HCT116 (cell line): ENCODE measurements at regions not wholly inside any gene's neighbourhood (a gene's known extent, or its start where the extent isn't known, plus 50 kb on each side); places are given as distances from the start of the nearest gene placed in this dataset.

Experiments used
- ATAC-seq: fragments of 200-7000 bp; cut with Tn5 transposase; 2 replicates; pipeline ENCODE4 v1.9.1; 2020; ENCODE audit warnings: mild to moderate bottlenecking, moderate library complexity
- BruUV-seq: library from RNA; stranded (reverse); fragments of 400-500 nt; replicated peaks from 2 replicates; lab custom pipeline; 2021; lab: Mats Ljungman, UMichigan
- CTCF ChIA-PET: fragments of 300-600 bp; sonication (Branson Sonifier 250); formaldehyde crosslinking; loops from one replicate; lab custom pipeline; 2021; ENCODE audit warnings: antibody characterized with exemption; lab: Charles Lee
- POLR2A ChIA-PET: fragments of 300-600, 350-600 bp; sonication (Branson Sonifier 250); formaldehyde crosslinking; loops from one replicate; lab custom pipeline; 2021; ENCODE audit warnings: antibody characterized with exemption; lab: Charles Lee
- RAD21 ChIA-PET, 2 experiments: fragments of 300-600 bp; sonication (Branson Sonifier 250); formaldehyde crosslinking; loops; one replicate each; lab custom pipeline; 2023; ENCODE audit warnings: low total read pairs in 2 of 2; ENCODE audit not compliant: uncharacterized antibody in 2 of 2, unreplicated experiment in 2 of 2, low non-redundant PET in 1 of 2; lab: Charles Lee
- DNase-seq: peaks from one replicate; pipeline ENCODE4 v3.0.0-alpha.2; 2010; ENCODE audit warnings: low read depth, low spot score
- H2AFZ ChIP-seq: fragments of 200-600 bp; shearing (Covaris generic), sonication (generic); 2 replicates; pipeline ENCODE4 v1.6.1; 2017; ENCODE audit warnings: low read depth, mixed run types, mixed read lengths, antibody characterized with exemption, low read length; ENCODE audit not compliant: poor library complexity, severe bottlenecking
- H3K27ac ChIP-seq: 2 replicates; pipeline ENCODE4 v1.5.1; 2012; ENCODE audit warnings: low read depth, low read length
- H3K27me3 ChIP-seq: fragments of 200-600 bp; sonication (generic); 2 replicates; pipeline ENCODE4 v1.6.1; 2016; ENCODE audit warnings: mixed run types, low read length, mixed read lengths; ENCODE audit not compliant: insufficient read depth
- H3K36me3 ChIP-seq, 2 experiments: fragments of 200-500 bp in 1 of 2; fragments of 200-600 bp in 1 of 2; sonication (Bioruptor generic) in 1 of 2; sonication (generic) in 1 of 2; 2 replicates each; pipeline versions ENCODE4 v1.5.1 to v1.6.1; 2014 to 2016; ENCODE audit warnings: low read length in 2 of 2, inconsistent platforms in 1 of 2, mixed read lengths in 1 of 2, mixed run types in 1 of 2; ENCODE audit not compliant: insufficient read depth in 2 of 2, control insufficient read depth in 1 of 2
- H3K4me1 ChIP-seq, 2 experiments: fragments of 200-600 bp in 1 of 2; sonication (generic) in 1 of 2; 2 replicates each; pipeline versions ENCODE4 v1.5.1 to v1.6.1; 2012 to 2017; ENCODE audit warnings: low read length in 2 of 2, inconsistent platforms in 1 of 2, mild to moderate bottlenecking in 1 of 2, mixed read lengths in 1 of 2, mixed run types in 1 of 2, moderate library complexity in 1 of 2; ENCODE audit not compliant: insufficient read depth in 2 of 2, control insufficient read depth in 1 of 2
- H3K4me2 ChIP-seq: fragments of 200-600 bp; sonication (generic); 2 replicates; pipeline ENCODE4 v1.6.1; 2017; ENCODE audit warnings: mixed run types, low read length, mixed read lengths
- H3K4me3 ChIP-seq, 2 experiments: fragments of 200-600 bp in 1 of 2; sonication (generic) in 1 of 2; replicated peaks in 1 of 2; 2 replicates each; pipeline ENCODE4 v1.5.1; 2011 to 2016; ENCODE audit warnings: low read length in 2 of 2, control low read depth in 1 of 2, low read depth in 1 of 2, mild to moderate bottlenecking in 1 of 2, mixed read lengths in 1 of 2, mixed run types in 1 of 2
- H3K79me2 ChIP-seq: fragments of 200-600 bp; sonication (generic); 2 replicates; pipeline ENCODE4 v1.6.1; 2017; ENCODE audit warnings: mild to moderate bottlenecking, mixed run types, low read length, moderate library complexity, mixed read lengths; ENCODE audit not compliant: insufficient read depth
- H3K9ac ChIP-seq: fragments of 200-600 bp; sonication (generic); 2 replicates; pipeline ENCODE4 v1.6.1; 2016; ENCODE audit warnings: low read length, mixed read lengths
- H3K9me2 ChIP-seq: fragments of 200-600 bp; sonication (generic), shearing (Covaris generic); 2 replicates; pipeline ENCODE4 v1.6.1; 2017; ENCODE audit warnings: mixed run types, mild to moderate bottlenecking, moderate library complexity; ENCODE audit not compliant: insufficient read depth
- H3K9me3 ChIP-seq, 2 experiments: fragments of 200-500 bp in 1 of 2; fragments of 200-600 bp in 1 of 2; sonication (Bioruptor generic) in 1 of 2; sonication (generic) in 1 of 2; 2 replicates each; pipeline ENCODE4 v1.6.1; 2014 to 2017; ENCODE audit warnings: low read length in 2 of 2, mixed read lengths in 2 of 2, inconsistent platforms in 1 of 2, low read depth in 1 of 2, mild to moderate bottlenecking in 1 of 2, mixed run types in 1 of 2, moderate library complexity in 1 of 2; ENCODE audit not compliant: control insufficient read depth in 1 of 2, insufficient read depth in 1 of 2
- H4K20me1 ChIP-seq: fragments of 200-600 bp; sonication (generic), shearing (Covaris generic); 2 replicates; pipeline ENCODE4 v1.6.1; 2017; ENCODE audit warnings: mixed run types, mild to moderate bottlenecking, moderate library complexity; ENCODE audit not compliant: insufficient read depth
- CBX3 ChIP-seq: IDR thresholded peaks from 2 replicates; pipeline ENCODE4 v1.6.1; 2012; ENCODE audit warnings: low read depth
- CEBPB ChIP-seq: IDR thresholded peaks from 2 replicates; pipeline ENCODE4 v1.6.1; 2012; ENCODE audit warnings: low read depth
- ELF1 ChIP-seq: IDR thresholded peaks from 2 replicates; pipeline ENCODE4 v1.6.1; 2012; ENCODE audit warnings: low read depth, borderline replicate concordance
- JUND ChIP-seq: IDR thresholded peaks from 2 replicates; pipeline ENCODE4 v1.6.1; 2012
- POLR2AphosphoS5 ChIP-seq: IDR thresholded peaks from 2 replicates; pipeline ENCODE4 v1.6.1; 2011; ENCODE audit warnings: mild to moderate bottlenecking, low read depth, low read length, moderate library complexity
- RAD21 ChIP-seq: IDR thresholded peaks from 2 replicates; pipeline ENCODE4 v1.6.1; 2012; ENCODE audit warnings: low read depth, mild to moderate bottlenecking
- SIN3A ChIP-seq: IDR thresholded peaks from 2 replicates; pipeline ENCODE4 v1.6.1; 2012; ENCODE audit warnings: low read depth
- SP1 ChIP-seq: IDR thresholded peaks from 2 replicates; pipeline ENCODE4 v1.6.1; 2012; ENCODE audit warnings: low read depth
- SRF ChIP-seq: IDR thresholded peaks from 2 replicates; pipeline ENCODE4 v1.6.1; 2012; ENCODE audit warnings: low read depth
- TCF7L2 ChIP-seq: IDR thresholded peaks from 2 replicates; pipeline ENCODE4 v1.7.0; 2011; ENCODE audit warnings: borderline replicate concordance, inconsistent platforms; ENCODE audit not compliant: insufficient read depth, insufficient read length; ENCODE audit errors: extremely low read depth
- ZNF274 ChIP-seq: fragments of 200-500 bp; sonication (Bioruptor generic); IDR thresholded peaks from 2 replicates; pipeline ENCODE4 v1.6.1; 2014; ENCODE audit warnings: mild to moderate bottlenecking, low read depth, low read length, inconsistent platforms
- intact Hi-C: fragments of 100-400 bp; cut with micrococcal nuclease; formaldehyde crosslinking; loops from 2 replicates; pipeline ENCODE4 v1.10.0; 2022
- TF ChIP-seq, protein P1 (sequence below): IDR thresholded peaks from 2 replicates; pipeline ENCODE4 v1.6.1; 2011; ENCODE audit warnings: mild to moderate bottlenecking, low read length, moderate library complexity; ENCODE audit not compliant: insufficient replicate concordance; ENCODE audit errors: extremely low read depth
- TF ChIP-seq, protein P2 (sequence below), 3 experiments: fragments of 200-600 bp in 1 of 3; sonication (generic) in 1 of 3; IDR thresholded peaks in 2 of 3; conservative IDR thresholded peaks in 1 of 3; 2 replicates each; pipeline ENCODE4 v1.5.1; 2012 to 2017; ENCODE audit warnings: low read depth in 2 of 3, low read length in 2 of 3, antibody characterized with exemption in 1 of 3, borderline replicate concordance in 1 of 3, control low read depth in 1 of 3, mild to moderate bottlenecking in 1 of 3, mixed read lengths in 1 of 3, mixed run types in 1 of 3, moderate library complexity in 1 of 3; ENCODE audit not compliant: insufficient read depth in 1 of 3
- TF ChIP-seq, protein P3 (sequence below): IDR thresholded peaks from 2 replicates; pipeline ENCODE4 v1.6.1; 2012

DNA sequence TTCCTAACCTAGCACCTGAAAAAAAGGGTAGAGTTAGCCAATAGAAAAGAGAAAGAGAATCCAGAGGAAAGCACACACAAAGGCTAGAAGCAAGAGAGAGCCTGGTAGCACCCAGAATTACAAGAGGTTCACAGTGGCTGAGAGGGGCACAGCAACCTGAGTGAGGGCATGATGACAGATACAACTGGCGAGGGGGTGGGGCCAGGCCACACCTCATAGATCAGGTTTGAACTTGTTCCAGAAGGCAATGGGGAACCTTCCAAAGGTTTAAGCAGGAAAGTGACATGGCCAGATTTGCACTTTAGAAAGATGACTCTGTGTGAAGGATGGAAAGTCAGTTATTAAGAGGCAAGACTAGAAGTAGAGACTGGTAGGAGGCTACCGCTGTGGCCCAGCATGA lies 148.0 kb downstream of the TTC32 start:
- POLR2A ChIA-PET = no interaction called here
- H3K79me2 ChIP-seq = no peaks in the 10 kb centered on the region
- H3K9me2 ChIP-seq = no peaks in the 10 kb centered on the region
- no peak for TF ChIP-seq ELF1
- no peak for TF ChIP-seq CEBPB
- TF ChIP-seq CBX3 = no peak
- H3K36me3 ChIP-seq = no peaks in the 10 kb centered on the region
- no peaks in the 10 kb centered on the region for H3K9me3 ChIP-seq
- BruUV-seq = no TSS peak
- CTCF ChIA-PET = no interaction called here
- 0 out of 4 replicates have a peak, but pooled peaks cover 0 to 5% of the 10 kb centered on the region in 2 experiments for H3K4me1 ChIP-seq
- RAD21 ChIA-PET = no interaction called here
- no peak overlapping the region for H3K4me3 ChIP-seq
- ATAC-seq (0 out of 2 replicates have a peak, but pooled peaks have one; percentile 38), DNase-seq (no peak)
- peaks cover 5% of the 10 kb centered on the region; the same call in 1 of the 2 replicates for H3K27me3 ChIP-seq
- no peak overlapping the region for H2AFZ ChIP-seq
- no peak overlapping the region for H3K9ac ChIP-seq
- H4K20me1 ChIP-seq = no peaks in the 10 kb centered on the region
- no peak overlapping the region for H3K4me2 ChIP-seq
- no peak overlapping the region for H3K27ac ChIP-seq
- intact Hi-C loops = no loop called here

DNA sequence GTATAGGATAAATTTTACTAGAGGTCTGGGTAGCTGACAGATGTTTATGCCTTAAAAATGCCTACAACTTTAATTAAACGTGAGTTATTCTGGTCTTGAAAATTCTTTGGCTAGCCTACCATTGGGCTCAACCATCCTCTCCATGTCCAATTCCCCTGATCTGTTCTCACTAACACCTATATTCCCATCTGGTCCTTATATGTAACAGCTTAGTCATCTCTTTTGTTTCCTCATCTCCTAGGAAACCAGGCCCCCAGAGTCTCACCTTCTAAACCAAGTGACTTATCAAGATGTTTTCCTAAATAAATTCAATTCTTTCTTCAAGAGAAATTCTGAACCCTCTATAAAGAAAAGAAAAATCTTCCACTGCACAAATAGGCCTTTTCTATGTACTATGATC lies 148.5 kb downstream of the TTC32 start:
- ATAC-seq = no peak
- no peak for DNase-seq
- no peaks in the 10 kb centered on the region for H3K9me3 ChIP-seq
- no peaks in the 10 kb centered on the region for H3K9me2 ChIP-seq
- H4K20me1 ChIP-seq = no peaks in the 10 kb centered on the region
- TF ChIP-seq TCF7L2 (no peak), SP1 (no peak), SRF (no peak), JUND (no peak), SIN3A (no peak), ZNF274 (no peak), ELF1 (no peak), RAD21 (no peak), POLR2AphosphoS5 (no peak)
- TF ChIP-seq, protein P1, sequence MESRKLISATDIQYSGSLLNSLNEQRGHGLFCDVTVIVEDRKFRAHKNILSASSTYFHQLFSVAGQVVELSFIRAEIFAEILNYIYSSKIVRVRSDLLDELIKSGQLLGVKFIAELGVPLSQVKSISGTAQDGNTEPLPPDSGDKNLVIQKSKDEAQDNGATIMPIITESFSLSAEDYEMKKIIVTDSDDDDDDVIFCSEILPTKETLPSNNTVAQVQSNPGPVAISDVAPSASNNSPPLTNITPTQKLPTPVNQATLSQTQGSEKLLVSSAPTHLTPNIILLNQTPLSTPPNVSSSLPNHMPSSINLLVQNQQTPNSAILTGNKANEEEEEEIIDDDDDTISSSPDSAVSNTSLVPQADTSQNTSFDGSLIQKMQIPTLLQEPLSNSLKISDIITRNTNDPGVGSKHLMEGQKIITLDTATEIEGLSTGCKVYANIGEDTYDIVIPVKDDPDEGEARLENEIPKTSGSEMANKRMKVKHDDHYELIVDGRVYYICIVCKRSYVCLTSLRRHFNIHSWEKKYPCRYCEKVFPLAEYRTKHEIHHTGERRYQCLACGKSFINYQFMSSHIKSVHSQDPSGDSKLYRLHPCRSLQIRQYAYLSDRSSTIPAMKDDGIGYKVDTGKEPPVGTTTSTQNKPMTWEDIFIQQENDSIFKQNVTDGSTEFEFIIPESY = no peak
- TF ChIP-seq, protein P2, sequence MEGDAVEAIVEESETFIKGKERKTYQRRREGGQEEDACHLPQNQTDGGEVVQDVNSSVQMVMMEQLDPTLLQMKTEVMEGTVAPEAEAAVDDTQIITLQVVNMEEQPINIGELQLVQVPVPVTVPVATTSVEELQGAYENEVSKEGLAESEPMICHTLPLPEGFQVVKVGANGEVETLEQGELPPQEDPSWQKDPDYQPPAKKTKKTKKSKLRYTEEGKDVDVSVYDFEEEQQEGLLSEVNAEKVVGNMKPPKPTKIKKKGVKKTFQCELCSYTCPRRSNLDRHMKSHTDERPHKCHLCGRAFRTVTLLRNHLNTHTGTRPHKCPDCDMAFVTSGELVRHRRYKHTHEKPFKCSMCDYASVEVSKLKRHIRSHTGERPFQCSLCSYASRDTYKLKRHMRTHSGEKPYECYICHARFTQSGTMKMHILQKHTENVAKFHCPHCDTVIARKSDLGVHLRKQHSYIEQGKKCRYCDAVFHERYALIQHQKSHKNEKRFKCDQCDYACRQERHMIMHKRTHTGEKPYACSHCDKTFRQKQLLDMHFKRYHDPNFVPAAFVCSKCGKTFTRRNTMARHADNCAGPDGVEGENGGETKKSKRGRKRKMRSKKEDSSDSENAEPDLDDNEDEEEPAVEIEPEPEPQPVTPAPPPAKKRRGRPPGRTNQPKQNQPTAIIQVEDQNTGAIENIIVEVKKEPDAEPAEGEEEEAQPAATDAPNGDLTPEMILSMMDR (IDR thresholded peaks at IDR 0.05 in 2 of 3, conservative IDR thresholded peaks at IDR 0.05 in 1 of 3; ENCODE audit: borderline replicate concordance in 1 of 3, insufficient read depth in 1 of 3, low read depth in 2 of 3, low read length in 2 of 3) = no peak
- TF ChIP-seq, protein P3, sequence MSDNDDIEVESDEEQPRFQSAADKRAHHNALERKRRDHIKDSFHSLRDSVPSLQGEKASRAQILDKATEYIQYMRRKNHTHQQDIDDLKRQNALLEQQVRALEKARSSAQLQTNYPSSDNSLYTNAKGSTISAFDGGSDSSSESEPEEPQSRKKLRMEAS = no peak
- TF ChIP-seq, all 23 proteins: peak for 0
- H3K9ac ChIP-seq = no peak overlapping the region
- no peak overlapping the region for H3K4me2 ChIP-seq
- no peaks in the 10 kb centered on the region for H3K79me2 ChIP-seq
- ChIA-PET POLR2A (no interaction called here), CTCF (no interaction called here), RAD21 (no interaction called here)
- intact Hi-C loops = no loop called here
- H3K36me3 ChIP-seq = no peaks in the 10 kb centered on the region
- H3K27ac ChIP-seq = no peak overlapping the region
- no peak overlapping the region for H3K4me3 ChIP-seq
- BruUV-seq = no TSS peak
- H2AFZ ChIP-seq = no peak overlapping the region
- peaks cover 5% of the 10 kb centered on the region; the same call in 1 of the 2 replicates for H3K27me3 ChIP-seq
- 0 out of 4 replicates have a peak, but pooled peaks cover 0 to 5% of the 10 kb centered on the region in 2 experiments for H3K4me1 ChIP-seq
